Prostate gland (tissue), 2 donors: ENCODE measurements at regions not wholly inside any gene's neighbourhood (a gene's known extent, or its start where the extent isn't known, plus 50 kb on each side); places are given as distances from the start of the nearest gene placed in this dataset.

ENCODE experiments used
- POLR2AphosphoS5 ChIP-seq: sonication (generic); formaldehyde crosslinking; IDR thresholded peaks from one replicate; pipeline ENCODE4 v1.6.1; 2017; ENCODE audit warnings: antibody characterized with exemption
- TF ChIP-seq, protein P1 (sequence below), 4 experiments: fragments of 200-600 bp in 2 of 4; fragments of 450-650 bp in 2 of 4; sonication (generic) in 2 of 4; IDR thresholded peaks; 1 replicate in 3 of 4; 2 replicates in 1 of 4; pipeline ENCODE4 v1.5.1; 2016 to 2019; ENCODE audit warnings: antibody characterized with exemption in 4 of 4, mild to moderate bottlenecking in 2 of 4, moderate library complexity in 2 of 4

DNA sequence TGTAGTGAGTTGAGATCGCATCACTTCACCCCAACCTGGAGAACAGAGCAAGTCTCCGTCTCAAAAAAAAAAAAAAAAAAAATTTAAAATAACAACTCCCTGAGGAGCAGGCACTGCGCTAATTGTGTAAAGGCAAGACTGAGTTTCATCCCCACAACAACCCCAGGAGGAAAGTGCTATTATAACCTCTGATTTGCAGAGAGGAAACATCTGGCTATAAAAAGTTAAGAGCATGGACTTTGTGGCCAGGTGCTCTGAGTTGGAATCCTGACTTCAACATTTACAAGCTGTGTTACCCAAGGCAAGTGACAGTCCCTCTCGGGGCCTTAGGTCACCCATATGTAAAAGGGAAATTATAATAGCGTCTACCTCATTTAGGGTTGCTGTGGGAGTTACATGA lies 76.0 kb upstream of the MYL2 start:
- TF ChIP-seq, protein P1, sequence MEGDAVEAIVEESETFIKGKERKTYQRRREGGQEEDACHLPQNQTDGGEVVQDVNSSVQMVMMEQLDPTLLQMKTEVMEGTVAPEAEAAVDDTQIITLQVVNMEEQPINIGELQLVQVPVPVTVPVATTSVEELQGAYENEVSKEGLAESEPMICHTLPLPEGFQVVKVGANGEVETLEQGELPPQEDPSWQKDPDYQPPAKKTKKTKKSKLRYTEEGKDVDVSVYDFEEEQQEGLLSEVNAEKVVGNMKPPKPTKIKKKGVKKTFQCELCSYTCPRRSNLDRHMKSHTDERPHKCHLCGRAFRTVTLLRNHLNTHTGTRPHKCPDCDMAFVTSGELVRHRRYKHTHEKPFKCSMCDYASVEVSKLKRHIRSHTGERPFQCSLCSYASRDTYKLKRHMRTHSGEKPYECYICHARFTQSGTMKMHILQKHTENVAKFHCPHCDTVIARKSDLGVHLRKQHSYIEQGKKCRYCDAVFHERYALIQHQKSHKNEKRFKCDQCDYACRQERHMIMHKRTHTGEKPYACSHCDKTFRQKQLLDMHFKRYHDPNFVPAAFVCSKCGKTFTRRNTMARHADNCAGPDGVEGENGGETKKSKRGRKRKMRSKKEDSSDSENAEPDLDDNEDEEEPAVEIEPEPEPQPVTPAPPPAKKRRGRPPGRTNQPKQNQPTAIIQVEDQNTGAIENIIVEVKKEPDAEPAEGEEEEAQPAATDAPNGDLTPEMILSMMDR (IDR thresholded peaks at IDR 0.05), result no peak
- TF ChIP-seq POLR2AphosphoS5, result no peak
